HUES64 (cell line): ENCODE measurements at regions not wholly inside any gene's neighbourhood (a gene's known extent, or its start where the extent isn't known, plus 50 kb on each side); places are given as distances from the start of the nearest gene placed in this dataset.

Experiments
- H3K27ac ChIP-seq: 2 replicates; pipeline ENCODE4 v1.7.0; 2013; ENCODE audit warnings: low read depth, low read length, inconsistent platforms
- H3K27me3 ChIP-seq: 2 replicates; pipeline ENCODE4 v1.6.1; 2013; ENCODE audit warnings: mild to moderate bottlenecking, low read length; ENCODE audit not compliant: insufficient read depth
- H3K36me3 ChIP-seq: 2 replicates; pipeline ENCODE4 v1.6.1; 2013; ENCODE audit warnings: mild to moderate bottlenecking, low read length; ENCODE audit not compliant: insufficient read depth
- H3K4me1 ChIP-seq: 2 replicates; pipeline ENCODE4 v1.6.1; 2013; ENCODE audit warnings: mild to moderate bottlenecking, low read length, moderate library complexity; ENCODE audit not compliant: insufficient read depth
- H3K4me3 ChIP-seq: 2 replicates; pipeline ENCODE4 v1.5.1; 2013; ENCODE audit warnings: mild to moderate bottlenecking, low read length, moderate library complexity
- H3K9ac ChIP-seq: 2 replicates; pipeline ENCODE4 v1.6.1; 2013; ENCODE audit warnings: mild to moderate bottlenecking, low read depth, low read length
- H3K9me3 ChIP-seq: 2 replicates; pipeline ENCODE4 v1.6.1; 2013; ENCODE audit warnings: low read depth, low read length; ENCODE audit not compliant: insufficient read depth
- WGBS: fragments of 150-250, 120-280 bp; methylation state at CpG from one replicate; pipeline ENCODE4 v1.1.7; 2013; ENCODE audit warnings: missing lambda C conversion rate; 5-methylcytosine and 5-hydroxymethylcytosine counted together

- Histone ChIP-seq H3K27me3 (no peaks in the 10 kb centered on the region), H3K36me3 (no peaks in the 10 kb centered on the region), H3K27ac (no peak overlapping the region), H3K9ac (no peak overlapping the region), H3K9me3 (no peaks in the 10 kb centered on the region), H3K4me3 (no peak overlapping the region), H3K4me1 (no peaks in the 10 kb centered on the region)
- WGBS, result 89% methylated on average over 10 of the region's 10 CpGs
Observed at GRCh38 chr10:43816351-43817321, 168.0 kb upstream of the ZNF32 start.

GRCh38 chr10:43815181-43815885 is 166.7 kb upstream of the ZNF32 start:
- no peaks in the 10 kb centered on the region for H3K4me1 ChIP-seq
- H3K36me3 ChIP-seq, result no peaks in the 10 kb centered on the region
- H3K27me3 ChIP-seq, result no peaks in the 10 kb centered on the region
- H3K27ac ChIP-seq, result no peak overlapping the region
- H3K4me3 ChIP-seq, result no peak overlapping the region
- 82% methylated on average over 2 of the region's 2 CpGs for WGBS
- H3K9ac ChIP-seq, result no peak overlapping the region
- no peaks in the 10 kb centered on the region for H3K9me3 ChIP-seq

GRCh38 chr10:43814663-43815062 is 166.0 kb upstream of the ZNF32 start:
- Histone ChIP-seq H3K27me3 (no peaks in the 10 kb centered on the region), H3K9ac (no peak overlapping the region), H3K4me3 (no peak overlapping the region), H3K4me1 (no peaks in the 10 kb centered on the region), H3K36me3 (no peaks in the 10 kb centered on the region), H3K9me3 (no peaks in the 10 kb centered on the region), H3K27ac (no peak overlapping the region)
- WGBS, result no CpG with 5 or more reads among the region's 1 CpG

GRCh38 chr10:43811871-43812270 is 163.2 kb upstream of the ZNF32 start:
- WGBS, result 96% methylated on average over 2 of the region's 3 CpGs
- Histone ChIP-seq H3K36me3 (no peaks in the 10 kb centered on the region), H3K9me3 (no peaks in the 10 kb centered on the region), H3K4me3 (no peak overlapping the region), H3K27me3 (no peaks in the 10 kb centered on the region), H3K27ac (no peak overlapping the region), H3K9ac (no peak overlapping the region), H3K4me1 (no peaks in the 10 kb centered on the region)

GRCh38 chr10:43809211-43809930 is 160.7 kb upstream of the ZNF32 start:
- 94% methylated on average over 8 of the region's 8 CpGs for WGBS
- Histone ChIP-seq H3K27ac (no peak overlapping the region), H3K4me3 (no peak overlapping the region), H3K9me3 (no peaks in the 10 kb centered on the region), H3K4me1 (no peaks in the 10 kb centered on the region), H3K9ac (no peak overlapping the region), H3K36me3 (no peaks in the 10 kb centered on the region), H3K27me3 (0 out of 2 replicates have a peak, but pooled peaks cover 3% of the 10 kb centered on the region)

GRCh38 chr10:43808136-43808535 is 159.5 kb upstream of the ZNF32 start:
- Histone ChIP-seq H3K27ac (no peak overlapping the region), H3K27me3 (0 out of 2 replicates have a peak, but pooled peaks cover 3% of the 10 kb centered on the region), H3K36me3 (no peaks in the 10 kb centered on the region), H3K9me3 (no peaks in the 10 kb centered on the region), H3K9ac (no peak overlapping the region), H3K4me1 (no peaks in the 10 kb centered on the region), H3K4me3 (no peak overlapping the region)
- WGBS, result 98% methylated on average over 3 of the region's 3 CpGs

GRCh38 chr10:43806831-43807640 is 158.4 kb upstream of the ZNF32 start:
- no peaks in the 10 kb centered on the region for H3K9me3 ChIP-seq
- WGBS, result 93% methylated on average over 13 of the region's 13 CpGs
- H3K4me1 ChIP-seq, result no peaks in the 10 kb centered on the region
- 0 out of 2 replicates have a peak, but pooled peaks cover 3% of the 10 kb centered on the region for H3K27me3 ChIP-seq
- H3K9ac ChIP-seq, result no peak overlapping the region
- no peak overlapping the region for H3K4me3 ChIP-seq
- no peaks in the 10 kb centered on the region for H3K36me3 ChIP-seq
- H3K27ac ChIP-seq, result no peak overlapping the region

- 83% methylated on average over 7 of the region's 7 CpGs for WGBS
- Histone ChIP-seq H3K9ac (no peak overlapping the region), H3K4me1 (no peaks in the 10 kb centered on the region), H3K27me3 (0 out of 2 replicates have a peak, but pooled peaks cover 3% of the 10 kb centered on the region), H3K36me3 (no peaks in the 10 kb centered on the region), H3K9me3 (no peaks in the 10 kb centered on the region), H3K4me3 (no peak overlapping the region), H3K27ac (no peak overlapping the region)
Observed at GRCh38 chr10:43803791-43804190, 155.1 kb upstream of the ZNF32 start.

GRCh38 chr10:43802988-43803696 is 154.5 kb upstream of the ZNF32 start:
- Histone ChIP-seq H3K4me3 (no peak overlapping the region), H3K27me3 (0 out of 2 replicates have a peak, but pooled peaks cover 3% of the 10 kb centered on the region), H3K4me1 (no peaks in the 10 kb centered on the region), H3K9ac (no peak overlapping the region), H3K27ac (no peak overlapping the region), H3K36me3 (no peaks in the 10 kb centered on the region), H3K9me3 (no peaks in the 10 kb centered on the region)
- WGBS, result 99% methylated on average over 6 of the region's 6 CpGs

- 92% methylated on average over 3 of the region's 3 CpGs for WGBS
- Histone ChIP-seq H3K9me3 (no peaks in the 10 kb centered on the region), H3K4me3 (no peak overlapping the region), H3K27me3 (0 out of 2 replicates have a peak, but pooled peaks cover 3% of the 10 kb centered on the region), H3K27ac (no peak overlapping the region), H3K36me3 (no peaks in the 10 kb centered on the region), H3K9ac (no peak overlapping the region), H3K4me1 (no peaks in the 10 kb centered on the region)
Observed at GRCh38 chr10:43801626-43802025, 152.9 kb upstream of the ZNF32 start.
